ACC112 (cell line): ENCODE measurements at regions not wholly inside any gene's neighbourhood (a gene's known extent, or its start where the extent isn't known, plus 50 kb on each side); places are given as distances from the start of the nearest gene placed in this dataset.
A peak's percentile ranks its signal among the peaks of the same experiment; 100 is the strongest.

Experiments
- H2AFZ ChIP-seq: fragments of 200-600 bp; sonication (generic); one replicate; pipeline ENCODE4 v1.6.0; 2017; ENCODE audit warnings: antibody characterized with exemption, low read length; ENCODE audit not compliant: unreplicated experiment
- H3K27ac ChIP-seq: fragments of 200-600 bp; sonication (generic); 2 replicates; pipeline ENCODE4 v1.5.1; 2014; ENCODE audit warnings: low read depth, mild to moderate bottlenecking, antibody characterized with exemption, low read length, moderate library complexity
- H3K27me3 ChIP-seq: fragments of 200-600 bp; sonication (generic); 2 replicates; pipeline ENCODE4 v1.6.1; 2014; ENCODE audit warnings: mild to moderate bottlenecking, antibody characterized with exemption, low read length, moderate library complexity, mixed read lengths; ENCODE audit not compliant: insufficient read depth
- H3K36me3 ChIP-seq: fragments of 200-600 bp; sonication (generic); 2 replicates; pipeline ENCODE4 v1.6.1; 2016; ENCODE audit warnings: mild to moderate bottlenecking, antibody characterized with exemption, low read length, moderate library complexity, mixed read lengths; ENCODE audit not compliant: insufficient read depth
- H3K4me1 ChIP-seq: fragments of 200-600 bp; sonication (generic); one replicate; pipeline ENCODE4 v1.6.1; 2016; ENCODE audit warnings: low read length, mixed read lengths; ENCODE audit not compliant: insufficient read depth, unreplicated experiment, control insufficient read depth
- H3K4me3 ChIP-seq: fragments of 200-600 bp; sonication (generic); 2 replicates; pipeline ENCODE4 v1.5.1; 2014; ENCODE audit warnings: mild to moderate bottlenecking, low read depth, low read length
- H3K79me2 ChIP-seq: fragments of 200-600 bp; sonication (generic); one replicate; pipeline ENCODE4 v1.6.0; 2016; ENCODE audit warnings: low read length; ENCODE audit not compliant: control insufficient read depth, unreplicated experiment, insufficient read depth

- no peak overlapping the region for H3K4me3 ChIP-seq
Measured at GRCh38 chr10:129023082-129023481, 444.0 kb upstream of the MGMT start.

GRCh38 chr10:129024046-129024445 is 443.0 kb upstream of the MGMT start:
- H3K27ac ChIP-seq = no peak overlapping the region
- peak overlapping the region; percentile 59 for H3K4me3 ChIP-seq
- H3K4me1 ChIP-seq = no peaks in the 10 kb centered on the region
- no peak overlapping the region for H2AFZ ChIP-seq
- H3K79me2 ChIP-seq = no peaks in the 10 kb centered on the region
- no peaks in the 10 kb centered on the region for H3K36me3 ChIP-seq
- H3K27me3 ChIP-seq = peaks cover 64% of the 10 kb centered on the region

More at GRCh38 chr10:129023082-129023481, 444.0 kb upstream of the MGMT start:
- Histone ChIP-seq H3K27me3 (peaks cover 59% of the 10 kb centered on the region), H3K4me1 (no peaks in the 10 kb centered on the region), H2AFZ (no peak overlapping the region), H3K79me2 (no peaks in the 10 kb centered on the region), H3K27ac (no peak overlapping the region), H3K36me3 (no peaks in the 10 kb centered on the region)

GRCh38 chr10:129025787-129026186 is 441.3 kb upstream of the MGMT start:
- Histone ChIP-seq H2AFZ (no peak overlapping the region), H3K27me3 (peaks cover 73% of the 10 kb centered on the region), H3K4me1 (no peaks in the 10 kb centered on the region), H3K27ac (no peak overlapping the region), H3K4me3 (no peak overlapping the region), H3K36me3 (no peaks in the 10 kb centered on the region), H3K79me2 (no peaks in the 10 kb centered on the region)

GRCh38 chr10:129027906-129028305 is 439.1 kb upstream of the MGMT start:
- no peak overlapping the region for H3K4me3 ChIP-seq
- no peaks in the 10 kb centered on the region for H3K79me2 ChIP-seq
- peaks cover 89% of the 10 kb centered on the region for H3K27me3 ChIP-seq
- no peaks in the 10 kb centered on the region for H3K36me3 ChIP-seq
- H3K27ac ChIP-seq = no peak overlapping the region
- H3K4me1 ChIP-seq = no peaks in the 10 kb centered on the region
- no peak overlapping the region for H2AFZ ChIP-seq

GRCh38 chr10:129028451-129028850 is 438.6 kb upstream of the MGMT start:
- Histone ChIP-seq H3K36me3 (no peaks in the 10 kb centered on the region), H3K4me1 (no peaks in the 10 kb centered on the region), H3K79me2 (no peaks in the 10 kb centered on the region), H3K27ac (no peak overlapping the region), H3K27me3 (peaks cover 87% of the 10 kb centered on the region), H2AFZ (no peak overlapping the region), H3K4me3 (no peak overlapping the region)

GRCh38 chr10:129029051-129029450 is 438.0 kb upstream of the MGMT start:
- peaks cover 88% of the 10 kb centered on the region for H3K27me3 ChIP-seq

GRCh38 chr10:129029851-129030602 is 437.0 kb upstream of the MGMT start:
- no peak overlapping the region for H2AFZ ChIP-seq

More at GRCh38 chr10:129029051-129029450, 438.0 kb upstream of the MGMT start:
- Histone ChIP-seq H3K4me1 (no peaks in the 10 kb centered on the region), H2AFZ (no peak overlapping the region), H3K4me3 (no peak overlapping the region), H3K36me3 (no peaks in the 10 kb centered on the region), H3K27ac (no peak overlapping the region), H3K79me2 (no peaks in the 10 kb centered on the region)

GRCh38 chr10:129030603-129030895 is 436.5 kb upstream of the MGMT start:
- Histone ChIP-seq H2AFZ (no peak overlapping the region), H3K27ac (no peak overlapping the region), H3K4me1 (no peaks in the 10 kb centered on the region), H3K4me3 (peak overlapping the region; percentile 56; the same call in 1 of the 2 replicates), H3K27me3 (peaks cover 82% of the 10 kb centered on the region), H3K79me2 (no peaks in the 10 kb centered on the region), H3K36me3 (no peaks in the 10 kb centered on the region)

More at GRCh38 chr10:129029851-129030602, 437.0 kb upstream of the MGMT start:
- Histone ChIP-seq H3K36me3 (no peaks in the 10 kb centered on the region), H3K27ac (no peak overlapping the region), H3K79me2 (no peaks in the 10 kb centered on the region), H3K27me3 (peaks cover 85% of the 10 kb centered on the region), H3K4me1 (no peaks in the 10 kb centered on the region), H3K4me3 (peak overlapping the region; percentile 56; the same call in 1 of the 2 replicates)

- no peaks in the 10 kb centered on the region for H3K4me1 ChIP-seq
- H3K27ac ChIP-seq = no peak overlapping the region
- H2AFZ ChIP-seq = peak overlapping the region; percentile 20
- peaks cover 76% of the 10 kb centered on the region for H3K27me3 ChIP-seq
- no peaks in the 10 kb centered on the region for H3K79me2 ChIP-seq
- H3K36me3 ChIP-seq = no peaks in the 10 kb centered on the region
- H3K4me3 ChIP-seq = no peak overlapping the region
Measured at GRCh38 chr10:129030996-129031843, 435.8 kb upstream of the MGMT start.

GRCh38 chr10:129031844-129032150 is 435.2 kb upstream of the MGMT start:
- Histone ChIP-seq H3K36me3 (no peaks in the 10 kb centered on the region), H3K79me2 (no peaks in the 10 kb centered on the region), H3K27ac (no peak overlapping the region), H3K4me1 (no peaks in the 10 kb centered on the region), H2AFZ (peak overlapping the region; percentile 20), H3K27me3 (peaks cover 70% of the 10 kb centered on the region), H3K4me3 (no peak overlapping the region)
